OCI-LY3 (cell line): ENCODE measurements at regions not wholly inside any gene's neighbourhood (a gene's known extent, or its start where the extent isn't known, plus 50 kb on each side); places are given as distances from the start of the nearest gene placed in this dataset.

Experiments used
- H2AFZ ChIP-seq: fragments of 200-600, 300-600 bp; shearing (Covaris generic); 2 replicates; pipeline ENCODE4 v1.6.0; 2014; ENCODE audit warnings: antibody characterized with exemption, low read depth, low read length
- H3K27ac ChIP-seq: fragments of 200-600, 300-600 bp; sonication (generic); 2 replicates; pipeline ENCODE4 v1.5.1; 2014; ENCODE audit warnings: mild to moderate bottlenecking, low read length, moderate library complexity, mixed read lengths
- H3K27me3 ChIP-seq: fragments of 200-600, 300-600 bp; sonication (generic); 2 replicates; pipeline ENCODE4 v1.6.1; 2014; ENCODE audit warnings: low read depth, low read length, mixed read lengths
- H3K36me3 ChIP-seq: fragments of 200-600, 300-600 bp; sonication (generic); replicated peaks from 2 replicates; pipeline ENCODE3; 2014; ENCODE audit warnings: low read depth, low read length, mixed read lengths
- H3K4me1 ChIP-seq: fragments of 300-600, 200-600 bp; sonication (generic); 2 replicates; pipeline ENCODE4 v1.6.1; 2014; ENCODE audit warnings: low read length, mixed read lengths
- H3K4me2 ChIP-seq: fragments of 200-600, 300-600 bp; sonication (generic); 2 replicates; pipeline ENCODE4 v1.6.1; 2014; ENCODE audit warnings: low read length, mixed read lengths
- H3K4me3 ChIP-seq: fragments of 300-600, 200-600 bp; sonication (generic); 2 replicates; pipeline ENCODE4 v1.5.1; 2014; ENCODE audit warnings: antibody characterized with exemption, mild to moderate bottlenecking, low read length, moderate library complexity
- H3K79me2 ChIP-seq: fragments of 300-600, 200-600 bp; shearing (Covaris generic); 2 replicates; pipeline ENCODE4 v1.6.1; 2014; ENCODE audit warnings: mild to moderate bottlenecking, low read length, mixed read lengths
- H3K9ac ChIP-seq: fragments of 300-600, 200-600 bp; shearing (Covaris generic); 2 replicates; pipeline ENCODE4 v1.6.0; 2014; ENCODE audit warnings: mild to moderate bottlenecking, low read length, moderate library complexity
- H3K9me3 ChIP-seq: fragments of 200-600, 300-600 bp; shearing (Covaris generic); 2 replicates; pipeline ENCODE4 v1.6.1; 2014; ENCODE audit warnings: low read length, mixed read lengths; ENCODE audit not compliant: insufficient read depth
- H4K20me1 ChIP-seq: fragments of 200-600, 300-600 bp; sonication (generic); 2 replicates; pipeline ENCODE4 v1.6.1; 2016; ENCODE audit warnings: low read length, mixed read lengths; ENCODE audit not compliant: insufficient read depth
- CTCF ChIP-seq: fragments of 200-600, 300-600 bp; sonication (generic); IDR thresholded peaks from 2 replicates; pipeline ENCODE4 v1.5.1; 2014; ENCODE audit warnings: antibody characterized with exemption, low read length, low read depth
- EZH2phosphoT487 ChIP-seq: fragments of 200-600 bp; shearing (Covaris generic); IDR thresholded peaks from 2 replicates; pipeline ENCODE4 v1.6.1; 2018; ENCODE audit warnings: antibody characterized with exemption, mixed run types, low read depth

GRCh38 chr18:45399146-45399545 is 216.1 kb upstream of the SLC14A2 start:
- H3K9me3 ChIP-seq = no peaks in the 10 kb centered on the region
- no peak overlapping the region for H3K4me2 ChIP-seq
- H3K27ac ChIP-seq = no peak overlapping the region
- no peak overlapping the region for H3K9ac ChIP-seq
- H3K27me3 ChIP-seq = 0 out of 2 replicates have a peak, but pooled peaks cover 4% of the 10 kb centered on the region
- H3K4me1 ChIP-seq = peaks cover 10% of the 10 kb centered on the region
- no peak overlapping the region for H2AFZ ChIP-seq
- H3K79me2 ChIP-seq = no peaks in the 10 kb centered on the region
- no peaks in the 10 kb centered on the region for H4K20me1 ChIP-seq
- H3K36me3 ChIP-seq = no peaks in the 10 kb centered on the region
- H3K4me3 ChIP-seq = no peak overlapping the region
- TF ChIP-seq EZH2phosphoT487 (no peak), CTCF (no peak)

GRCh38 chr18:45399643-45400042 is 215.6 kb upstream of the SLC14A2 start:
- TF ChIP-seq EZH2phosphoT487 (no peak), CTCF (no peak)
- Histone ChIP-seq H3K4me2 (no peak overlapping the region), H4K20me1 (no peaks in the 10 kb centered on the region), H3K9me3 (no peaks in the 10 kb centered on the region), H3K4me3 (no peak overlapping the region), H3K4me1 (peaks cover 10% of the 10 kb centered on the region), H3K9ac (no peak overlapping the region), H3K27me3 (0 out of 2 replicates have a peak, but pooled peaks cover 4% of the 10 kb centered on the region), H2AFZ (no peak overlapping the region), H3K27ac (no peak overlapping the region), H3K36me3 (no peaks in the 10 kb centered on the region), H3K79me2 (no peaks in the 10 kb centered on the region)

- H2AFZ ChIP-seq = no peak overlapping the region
- H3K4me3 ChIP-seq = no peak overlapping the region
- H3K9me3 ChIP-seq = peaks cover 4% of the 10 kb centered on the region; the same call in 1 of the 2 replicates
- H3K79me2 ChIP-seq = no peaks in the 10 kb centered on the region
- H4K20me1 ChIP-seq = no peaks in the 10 kb centered on the region
- H3K27me3 ChIP-seq = no peaks in the 10 kb centered on the region
- no peak overlapping the region for H3K9ac ChIP-seq
- no peaks in the 10 kb centered on the region for H3K36me3 ChIP-seq
- H3K27ac ChIP-seq = no peak overlapping the region
- TF ChIP-seq EZH2phosphoT487 (no peak), CTCF (no peak)
- no peak overlapping the region for H3K4me2 ChIP-seq
- H3K4me1 ChIP-seq = peaks cover 13% of the 10 kb centered on the region
Observed at GRCh38 chr18:45402485-45403056, 212.7 kb upstream of the SLC14A2 start.

GRCh38 chr18:45403341-45404049 is 211.8 kb upstream of the SLC14A2 start:
- Histone ChIP-seq H3K79me2 (no peaks in the 10 kb centered on the region), H3K4me3 (no peak overlapping the region), H3K4me1 (peaks cover 13% of the 10 kb centered on the region), H3K9me3 (peaks cover 4% of the 10 kb centered on the region; the same call in 1 of the 2 replicates), H3K4me2 (no peak overlapping the region), H3K27me3 (no peaks in the 10 kb centered on the region), H4K20me1 (no peaks in the 10 kb centered on the region), H2AFZ (no peak overlapping the region), H3K27ac (no peak overlapping the region), H3K9ac (no peak overlapping the region), H3K36me3 (no peaks in the 10 kb centered on the region)
- TF ChIP-seq EZH2phosphoT487 = no peak
- TF ChIP-seq CTCF = no peak
